Spleen (tissue), 11 donors: ENCODE measurements at regions not wholly inside any gene's neighbourhood (a gene's known extent, or its start where the extent isn't known, plus 50 kb on each side); places are given as distances from the start of the nearest gene placed in this dataset.

Experiments
- DNase-seq: peaks from one replicate; pipeline ENCODE4 v3.0.0-alpha.2; 2020
- H3K27ac ChIP-seq, 8 donors: fragments of 200-600 bp; sonication (generic) in 7 of 8; 1 replicate in 4 of 8; 2 replicates in 4 of 8; pipeline versions ENCODE4 v1.5.0 to v1.8.0; 2016 to 2021; ENCODE audit warnings: inconsistent platforms in 4 of 8, mild to moderate bottlenecking in 4 of 8, moderate library complexity in 1 of 8
- H3K27me3 ChIP-seq, 7 donors: fragments of 200-600 bp; sonication (generic) in 6 of 7; replicated peaks in 1 of 7; 1 replicate in 4 of 7; 2 replicates in 3 of 7; pipeline versions ENCODE4 v1.5.0 to v1.8.0; 2016 to 2021; ENCODE audit warnings: inconsistent platforms in 3 of 7, mild to moderate bottlenecking in 1 of 7
- H3K36me3 ChIP-seq, 6 donors: fragments of 200-600 bp; sonication (generic) in 5 of 6; 1 replicate in 4 of 6; 2 replicates in 2 of 6; pipeline versions ENCODE4 v1.5.0 to v1.8.0; 2016 to 2021; ENCODE audit warnings: inconsistent platforms in 2 of 6
- H3K4me1 ChIP-seq, 6 donors: fragments of 200-600 bp; sonication (generic) in 5 of 6; 1 replicate in 3 of 6; 2 replicates in 3 of 6; pipeline versions ENCODE4 v1.5.0 to v1.8.0; 2016 to 2021; ENCODE audit warnings: inconsistent platforms in 3 of 6
- H3K4me3 ChIP-seq, 8 donors: fragments of 200-600 bp; sonication (generic) in 7 of 8; 1 replicate in 4 of 8; 2 replicates in 4 of 8; pipeline versions ENCODE4 v1.5.0 to v1.8.0; 2016 to 2021; ENCODE audit warnings: inconsistent platforms in 4 of 8, mild to moderate bottlenecking in 4 of 8, moderate library complexity in 2 of 8
- H3K9me3 ChIP-seq, 8 donors: fragments of 200-600 bp; sonication (generic) in 7 of 8; 1 replicate in 4 of 8; 2 replicates in 4 of 8; pipeline versions ENCODE4 v1.5.0 to v1.8.0; 2016 to 2021; ENCODE audit warnings: inconsistent platforms in 4 of 8
- POLR2A ChIP-seq, 3 donors: fragments of 450-650 bp; IDR thresholded peaks; one replicate each; pipeline ENCODE4 v1.5.1; 2017; ENCODE audit warnings: antibody characterized with exemption in 3 of 3, mild to moderate bottlenecking in 1 of 3
- POLR2AphosphoS5 ChIP-seq, 3 donors: sonication (generic); formaldehyde crosslinking; IDR thresholded peaks; one replicate each; pipeline ENCODE4 v1.5.1; 2017; ENCODE audit warnings: antibody characterized with exemption in 3 of 3
- WGBS, 5 donors: extraction: QIAGEN DNeasy Blood & Tissue Kit in 3 of 5; methylation state at CpG; one replicate each; pipeline versions ENCODE4 v1.1.5 to v1.1.7; 2013 to 2018; 5-methylcytosine and 5-hydroxymethylcytosine counted together
- intact Hi-C: fragments of 100-400 bp; cut with DNase I; formaldehyde crosslinking; loops from one replicate; pipeline ENCODE4 v1.15.0; 2023; ENCODE audit warnings: low total_unique reads
- TF ChIP-seq, protein P1 (sequence below), 11 experiments: fragments of 200-600 bp in 7 of 11; fragments of 450-650 bp in 4 of 11; sonication (generic) in 4 of 11; IDR thresholded peaks in 8 of 11; conservative IDR thresholded peaks in 3 of 11; 1 replicate in 7 of 11; 2 replicates in 4 of 11; pipeline versions ENCODE4 v1.4.0 to v1.8.0; 2016 to 2021; ENCODE audit warnings: antibody characterized with exemption in 11 of 11, inconsistent platforms in 4 of 11, mild to moderate bottlenecking in 1 of 11
- donor health status: healthy with polysubstance abuse.
- donor health status: DM: no; HTN: no; CAD: no; lungs with moderate emphysema.
- donor health status: DM: no; HTN: no; CAD: no.
- donor health status: Bipolar disorder and iron deficiency.
- donor health status: healthy.
- donor health status: DM: no; HTN: no; CAD: no.
- donor health status: DM: yes; HTN: yes; CAD: no.

- intact Hi-C loops, result no loop called here
- TF ChIP-seq, protein P1, sequence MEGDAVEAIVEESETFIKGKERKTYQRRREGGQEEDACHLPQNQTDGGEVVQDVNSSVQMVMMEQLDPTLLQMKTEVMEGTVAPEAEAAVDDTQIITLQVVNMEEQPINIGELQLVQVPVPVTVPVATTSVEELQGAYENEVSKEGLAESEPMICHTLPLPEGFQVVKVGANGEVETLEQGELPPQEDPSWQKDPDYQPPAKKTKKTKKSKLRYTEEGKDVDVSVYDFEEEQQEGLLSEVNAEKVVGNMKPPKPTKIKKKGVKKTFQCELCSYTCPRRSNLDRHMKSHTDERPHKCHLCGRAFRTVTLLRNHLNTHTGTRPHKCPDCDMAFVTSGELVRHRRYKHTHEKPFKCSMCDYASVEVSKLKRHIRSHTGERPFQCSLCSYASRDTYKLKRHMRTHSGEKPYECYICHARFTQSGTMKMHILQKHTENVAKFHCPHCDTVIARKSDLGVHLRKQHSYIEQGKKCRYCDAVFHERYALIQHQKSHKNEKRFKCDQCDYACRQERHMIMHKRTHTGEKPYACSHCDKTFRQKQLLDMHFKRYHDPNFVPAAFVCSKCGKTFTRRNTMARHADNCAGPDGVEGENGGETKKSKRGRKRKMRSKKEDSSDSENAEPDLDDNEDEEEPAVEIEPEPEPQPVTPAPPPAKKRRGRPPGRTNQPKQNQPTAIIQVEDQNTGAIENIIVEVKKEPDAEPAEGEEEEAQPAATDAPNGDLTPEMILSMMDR (IDR thresholded peaks at IDR 0.05 in 8 of 11, conservative IDR thresholded peaks at IDR 0.05 in 3 of 11), result no peak
- TF ChIP-seq POLR2AphosphoS5 (IDR thresholded peaks at IDR 0.05) (no peak), POLR2A (IDR thresholded peaks at IDR 0.05) (no peak)
- WGBS, 5 donors, result 25 to 50% (median 32%) methylated on average over 2 of the region's 2 CpGs
These were observed 330.5 kb upstream of the SPANXN1 start for GRCh38 chrX:144916785-144917184.

DNA sequence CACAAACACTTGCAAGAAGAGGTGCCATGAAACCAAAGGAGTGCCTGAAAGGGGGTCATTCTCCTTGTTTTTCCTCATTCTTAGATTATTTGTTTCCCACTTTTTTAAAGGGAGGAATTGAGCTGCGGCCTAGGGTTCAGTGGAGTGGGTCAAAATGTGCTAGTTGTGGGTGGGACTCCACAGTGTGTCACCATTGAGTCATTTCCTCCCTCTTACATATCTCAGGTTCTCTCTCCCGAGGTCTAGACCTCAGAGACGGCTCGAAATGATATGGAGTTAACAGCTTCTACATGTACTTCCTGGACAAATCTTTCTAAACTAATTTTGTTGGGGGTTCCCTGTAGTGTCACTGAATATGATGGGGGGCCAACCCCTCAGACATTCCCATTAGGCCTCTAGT, 328.4 kb upstream of the SPANXN1 start:
- Histone ChIP-seq H3K27me3 (no peaks in the 10 kb centered on the region), H3K9me3 (peaks cover 0 to 13% (median 0%) of the 10 kb centered on the region in 8 donors), H3K4me3 (no peak overlapping the region), H3K36me3 (no peaks in the 10 kb centered on the region), H3K4me1 (no peaks in the 10 kb centered on the region), H3K27ac (no peak overlapping the region)
- TF ChIP-seq, protein P1 (IDR thresholded peaks at IDR 0.05 in 8 of 11, conservative IDR thresholded peaks at IDR 0.05 in 3 of 11), result no peak
- TF ChIP-seq POLR2A (IDR thresholded peaks at IDR 0.05) (no peak), POLR2AphosphoS5 (IDR thresholded peaks at IDR 0.05) (no peak)
- DNase-seq, result no peak
- 62 to 78% (median 68%) methylated on average over 4 of the region's 4 CpGs for WGBS, 5 donors
- intact Hi-C loops, result no loop called here

More at GRCh38 chrX:144916785-144917184, 330.5 kb upstream of the SPANXN1 start:
- no peak for DNase-seq
- Histone ChIP-seq H3K27ac (no peak overlapping the region), H3K36me3 (no peaks in the 10 kb centered on the region), H3K4me3 (no peak overlapping the region), H3K4me1 (no peaks in the 10 kb centered on the region), H3K27me3 (no peaks in the 10 kb centered on the region), H3K9me3 (peaks cover 0 to 13% (median 0%) of the 10 kb centered on the region in 8 donors)

DNA sequence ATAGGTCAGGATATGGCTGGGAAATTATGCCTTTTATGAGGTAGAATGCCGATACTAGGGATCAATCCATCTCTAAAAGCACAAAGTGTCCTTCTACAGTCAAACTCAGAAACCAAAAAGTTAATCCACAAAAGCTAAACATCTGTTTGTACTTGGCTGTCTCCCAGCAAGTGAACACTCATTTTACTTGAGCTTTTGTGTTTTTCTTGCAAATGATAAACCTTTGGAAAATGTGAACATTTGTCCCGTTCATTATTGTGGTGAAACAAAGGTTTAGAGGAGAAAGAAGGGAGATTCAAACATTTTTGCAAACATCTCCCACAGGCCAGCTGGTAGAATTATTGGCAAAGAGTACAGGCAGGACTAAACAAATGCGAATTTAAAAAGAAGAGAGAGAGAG, 300.6 kb upstream of the SPANXN1 start:
- TF ChIP-seq, protein P1 (IDR thresholded peaks at IDR 0.05 in 8 of 11, conservative IDR thresholded peaks at IDR 0.05 in 3 of 11), result no peak
- TF ChIP-seq POLR2A (IDR thresholded peaks at IDR 0.05) (no peak), POLR2AphosphoS5 (IDR thresholded peaks at IDR 0.05) (no peak)
- intact Hi-C loops, result no loop called here
- Histone ChIP-seq H3K36me3 (no peaks in the 10 kb centered on the region), H3K4me3 (no peak overlapping the region), H3K27me3 (no peaks in the 10 kb centered on the region), H3K9me3 (peaks cover 0 to 28% (median 7%) of the 10 kb centered on the region in 8 donors), H3K4me1 (no peaks in the 10 kb centered on the region), H3K27ac (no peak overlapping the region)
- WGBS, 5 donors, result 49 to 96% (median 69%) methylated on average over 3 of the region's 3 CpGs
- DNase-seq, result no peak
